SK-N-SH treated with all-trans-retinoic acid at 6 μM for 48 hours (cell line): ENCODE measurements at regions not wholly inside any gene's neighbourhood (a gene's known extent, or its start where the extent isn't known, plus 50 kb on each side); places are given as distances from the start of the nearest gene placed in this dataset.

Experiments used
- ARNTL ChIP-seq: fragments of 450-650 bp; formaldehyde crosslinking; IDR thresholded peaks from 2 replicates; pipeline ENCODE4 v1.5.0; 2020; ENCODE audit warnings: low read depth, mild to moderate bottlenecking, moderate library complexity, borderline replicate concordance
- BACH2 ChIP-seq: fragments of 250-450 bp; sonication (Bioruptor Pico); IDR thresholded peaks from 2 replicates; pipeline ENCODE4 v1.9.0; 2021; ENCODE audit warnings: mild to moderate bottlenecking, borderline replicate concordance
- ZFP3 ChIP-seq: fragments of 250-450 bp; sonication (Bioruptor Pico); IDR thresholded peaks from 2 replicates; pipeline ENCODE4 v1.5.0; 2020; ENCODE audit warnings: mild to moderate bottlenecking, moderate library complexity
- ZFP30 ChIP-seq: fragments of 450-650 bp; formaldehyde crosslinking; IDR thresholded peaks from 2 replicates; pipeline ENCODE4 v1.5.0; 2022; ENCODE audit warnings: mild to moderate bottlenecking, moderate library complexity
- TF ChIP-seq, protein P1 (sequence below): fragments of 250-450 bp; sonication (Bioruptor Pico); IDR thresholded peaks from 2 replicates; pipeline ENCODE4 v1.8.0; 2020; ENCODE audit warnings: mild to moderate bottlenecking, moderate library complexity, borderline replicate concordance
- TF ChIP-seq, protein P2 (sequence below): fragments of 250-450 bp; sonication (Bioruptor Pico); IDR thresholded peaks from 2 replicates; pipeline ENCODE4 v1.5.1; 2021; ENCODE audit warnings: mild to moderate bottlenecking, moderate library complexity

DNA sequence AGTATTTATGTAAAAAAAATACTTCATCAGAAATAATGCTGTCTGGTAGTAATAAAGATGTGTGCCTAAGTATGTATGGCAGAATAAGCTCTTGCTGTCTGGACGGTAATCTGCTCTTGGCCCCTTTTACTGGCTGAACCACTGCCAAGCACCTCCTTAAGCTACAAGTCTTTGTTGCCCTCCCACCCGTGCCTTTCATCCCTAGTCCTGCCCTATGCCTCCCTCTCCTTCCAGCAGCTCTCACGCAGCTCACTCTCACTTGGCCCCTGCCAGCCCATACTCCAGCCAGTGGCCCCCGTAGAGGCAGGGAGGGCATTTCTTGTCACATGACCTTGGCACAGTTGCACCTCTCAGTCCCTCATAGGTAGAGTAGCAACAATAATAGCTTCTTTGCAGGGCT is 54.5 kb upstream of the NPAS2 start:
- TF ChIP-seq ZFP30 = no peak
- TF ChIP-seq, protein P1, sequence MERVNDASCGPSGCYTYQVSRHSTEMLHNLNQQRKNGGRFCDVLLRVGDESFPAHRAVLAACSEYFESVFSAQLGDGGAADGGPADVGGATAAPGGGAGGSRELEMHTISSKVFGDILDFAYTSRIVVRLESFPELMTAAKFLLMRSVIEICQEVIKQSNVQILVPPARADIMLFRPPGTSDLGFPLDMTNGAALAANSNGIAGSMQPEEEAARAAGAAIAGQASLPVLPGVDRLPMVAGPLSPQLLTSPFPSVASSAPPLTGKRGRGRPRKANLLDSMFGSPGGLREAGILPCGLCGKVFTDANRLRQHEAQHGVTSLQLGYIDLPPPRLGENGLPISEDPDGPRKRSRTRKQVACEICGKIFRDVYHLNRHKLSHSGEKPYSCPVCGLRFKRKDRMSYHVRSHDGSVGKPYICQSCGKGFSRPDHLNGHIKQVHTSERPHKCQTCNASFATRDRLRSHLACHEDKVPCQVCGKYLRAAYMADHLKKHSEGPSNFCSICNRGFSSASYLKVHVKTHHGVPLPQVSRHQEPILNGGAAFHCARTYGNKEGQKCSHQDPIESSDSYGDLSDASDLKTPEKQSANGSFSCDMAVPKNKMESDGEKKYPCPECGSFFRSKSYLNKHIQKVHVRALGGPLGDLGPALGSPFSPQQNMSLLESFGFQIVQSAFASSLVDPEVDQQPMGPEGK (CRISPR knock-in tag) = no peak
- no peak for TF ChIP-seq ZFP3 (CRISPR knock-in tag)
- TF ChIP-seq BACH2 (CRISPR knock-in tag) = no peak
- TF ChIP-seq ARNTL (CRISPR knock-in tag) = no peak
- TF ChIP-seq, protein P2, sequence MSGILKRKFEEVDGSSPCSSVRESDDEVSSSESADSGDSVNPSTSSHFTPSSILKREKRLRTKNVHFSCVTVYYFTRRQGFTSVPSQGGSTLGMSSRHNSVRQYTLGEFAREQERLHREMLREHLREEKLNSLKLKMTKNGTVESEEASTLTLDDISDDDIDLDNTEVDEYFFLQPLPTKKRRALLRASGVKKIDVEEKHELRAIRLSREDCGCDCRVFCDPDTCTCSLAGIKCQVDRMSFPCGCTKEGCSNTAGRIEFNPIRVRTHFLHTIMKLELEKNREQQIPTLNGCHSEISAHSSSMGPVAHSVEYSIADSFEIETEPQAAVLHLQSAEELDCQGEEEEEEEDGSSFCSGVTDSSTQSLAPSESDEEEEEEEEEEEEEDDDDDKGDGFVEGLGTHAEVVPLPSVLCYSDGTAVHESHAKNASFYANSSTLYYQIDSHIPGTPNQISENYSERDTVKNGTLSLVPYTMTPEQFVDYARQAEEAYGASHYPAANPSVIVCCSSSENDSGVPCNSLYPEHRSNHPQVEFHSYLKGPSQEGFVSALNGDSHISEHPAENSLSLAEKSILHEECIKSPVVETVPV (CRISPR knock-in tag) = no peak
